ENCODE measurements at regions not wholly inside any gene's neighbourhood (a gene's known extent, or its start where the extent isn't known, plus 50 kb on each side); places are given as distances from the start of the nearest gene placed in this dataset.

- H3K4me3 ChIP-seq, result no peak overlapping the region
- no peaks in the 10 kb centered on the region for H3K79me2 ChIP-seq (replicated peaks; ENCODE audit: insufficient read depth)
- H3K4me1 ChIP-seq (ENCODE audit: insufficient read depth), result peaks cover 28% of the 10 kb centered on the region
- H3K27me3 ChIP-seq (ENCODE audit: insufficient read depth), result no peaks in the 10 kb centered on the region
- ATAC-seq (peak; percentile 51), DNase-seq (ENCODE audit: low spot score) (peak; percentile 19)
- no peak overlapping the region for H3K27ac ChIP-seq (ENCODE audit: low read depth)
- no peaks in the 10 kb centered on the region for H4K20me1 ChIP-seq (replicated peaks; ENCODE audit: insufficient read depth)
- H3K4me2 ChIP-seq, result no peak overlapping the region
- H3K27me3 Mint-ChIP-seq (ENCODE audit: insufficient read depth, low read depth, poor library complexity), result no peaks in the 10 kb centered on the region
- H3K36me3 Mint-ChIP-seq (ENCODE audit: low read depth), result 0 out of 3 replicates have a peak, but pooled peaks cover 12% of the 10 kb centered on the region
- TF ChIP-seq STAT1 (IDR thresholded peaks at IDR 0.05; ENCODE audit: unreplicated experiment), result no peak
- TF ChIP-seq JUNB (IDR thresholded peaks at IDR 0.05; ENCODE audit: unreplicated experiment), result no peak
- no peak for TF ChIP-seq CREB1 (CRISPR knock-in tag; IDR thresholded peaks at IDR 0.05; ENCODE audit: low read depth)
- TF ChIP-seq NANOG (IDR thresholded peaks at IDR 0.05; ENCODE audit: borderline replicate concordance), result no peak
- TF ChIP-seq ZNF331 (CRISPR knock-in tag; IDR thresholded peaks at IDR 0.05; ENCODE audit: low read depth), result no peak
- no peak for TF ChIP-seq EZH2phosphoT487 (IDR thresholded peaks at IDR 0.05; ENCODE audit: unreplicated experiment)
- no peak for TF ChIP-seq CTCF (conservative IDR thresholded peaks at IDR 0.05; ENCODE audit: low read depth in 2 of 2)
- TF ChIP-seq ZNF114 (CRISPR knock-in tag; IDR thresholded peaks at IDR 0.05), result no peak
- TF ChIP-seq EZH2 (IDR thresholded peaks at IDR 0.05; ENCODE audit: low read depth, unreplicated experiment), result no peak
- TF ChIP-seq, protein P1, sequence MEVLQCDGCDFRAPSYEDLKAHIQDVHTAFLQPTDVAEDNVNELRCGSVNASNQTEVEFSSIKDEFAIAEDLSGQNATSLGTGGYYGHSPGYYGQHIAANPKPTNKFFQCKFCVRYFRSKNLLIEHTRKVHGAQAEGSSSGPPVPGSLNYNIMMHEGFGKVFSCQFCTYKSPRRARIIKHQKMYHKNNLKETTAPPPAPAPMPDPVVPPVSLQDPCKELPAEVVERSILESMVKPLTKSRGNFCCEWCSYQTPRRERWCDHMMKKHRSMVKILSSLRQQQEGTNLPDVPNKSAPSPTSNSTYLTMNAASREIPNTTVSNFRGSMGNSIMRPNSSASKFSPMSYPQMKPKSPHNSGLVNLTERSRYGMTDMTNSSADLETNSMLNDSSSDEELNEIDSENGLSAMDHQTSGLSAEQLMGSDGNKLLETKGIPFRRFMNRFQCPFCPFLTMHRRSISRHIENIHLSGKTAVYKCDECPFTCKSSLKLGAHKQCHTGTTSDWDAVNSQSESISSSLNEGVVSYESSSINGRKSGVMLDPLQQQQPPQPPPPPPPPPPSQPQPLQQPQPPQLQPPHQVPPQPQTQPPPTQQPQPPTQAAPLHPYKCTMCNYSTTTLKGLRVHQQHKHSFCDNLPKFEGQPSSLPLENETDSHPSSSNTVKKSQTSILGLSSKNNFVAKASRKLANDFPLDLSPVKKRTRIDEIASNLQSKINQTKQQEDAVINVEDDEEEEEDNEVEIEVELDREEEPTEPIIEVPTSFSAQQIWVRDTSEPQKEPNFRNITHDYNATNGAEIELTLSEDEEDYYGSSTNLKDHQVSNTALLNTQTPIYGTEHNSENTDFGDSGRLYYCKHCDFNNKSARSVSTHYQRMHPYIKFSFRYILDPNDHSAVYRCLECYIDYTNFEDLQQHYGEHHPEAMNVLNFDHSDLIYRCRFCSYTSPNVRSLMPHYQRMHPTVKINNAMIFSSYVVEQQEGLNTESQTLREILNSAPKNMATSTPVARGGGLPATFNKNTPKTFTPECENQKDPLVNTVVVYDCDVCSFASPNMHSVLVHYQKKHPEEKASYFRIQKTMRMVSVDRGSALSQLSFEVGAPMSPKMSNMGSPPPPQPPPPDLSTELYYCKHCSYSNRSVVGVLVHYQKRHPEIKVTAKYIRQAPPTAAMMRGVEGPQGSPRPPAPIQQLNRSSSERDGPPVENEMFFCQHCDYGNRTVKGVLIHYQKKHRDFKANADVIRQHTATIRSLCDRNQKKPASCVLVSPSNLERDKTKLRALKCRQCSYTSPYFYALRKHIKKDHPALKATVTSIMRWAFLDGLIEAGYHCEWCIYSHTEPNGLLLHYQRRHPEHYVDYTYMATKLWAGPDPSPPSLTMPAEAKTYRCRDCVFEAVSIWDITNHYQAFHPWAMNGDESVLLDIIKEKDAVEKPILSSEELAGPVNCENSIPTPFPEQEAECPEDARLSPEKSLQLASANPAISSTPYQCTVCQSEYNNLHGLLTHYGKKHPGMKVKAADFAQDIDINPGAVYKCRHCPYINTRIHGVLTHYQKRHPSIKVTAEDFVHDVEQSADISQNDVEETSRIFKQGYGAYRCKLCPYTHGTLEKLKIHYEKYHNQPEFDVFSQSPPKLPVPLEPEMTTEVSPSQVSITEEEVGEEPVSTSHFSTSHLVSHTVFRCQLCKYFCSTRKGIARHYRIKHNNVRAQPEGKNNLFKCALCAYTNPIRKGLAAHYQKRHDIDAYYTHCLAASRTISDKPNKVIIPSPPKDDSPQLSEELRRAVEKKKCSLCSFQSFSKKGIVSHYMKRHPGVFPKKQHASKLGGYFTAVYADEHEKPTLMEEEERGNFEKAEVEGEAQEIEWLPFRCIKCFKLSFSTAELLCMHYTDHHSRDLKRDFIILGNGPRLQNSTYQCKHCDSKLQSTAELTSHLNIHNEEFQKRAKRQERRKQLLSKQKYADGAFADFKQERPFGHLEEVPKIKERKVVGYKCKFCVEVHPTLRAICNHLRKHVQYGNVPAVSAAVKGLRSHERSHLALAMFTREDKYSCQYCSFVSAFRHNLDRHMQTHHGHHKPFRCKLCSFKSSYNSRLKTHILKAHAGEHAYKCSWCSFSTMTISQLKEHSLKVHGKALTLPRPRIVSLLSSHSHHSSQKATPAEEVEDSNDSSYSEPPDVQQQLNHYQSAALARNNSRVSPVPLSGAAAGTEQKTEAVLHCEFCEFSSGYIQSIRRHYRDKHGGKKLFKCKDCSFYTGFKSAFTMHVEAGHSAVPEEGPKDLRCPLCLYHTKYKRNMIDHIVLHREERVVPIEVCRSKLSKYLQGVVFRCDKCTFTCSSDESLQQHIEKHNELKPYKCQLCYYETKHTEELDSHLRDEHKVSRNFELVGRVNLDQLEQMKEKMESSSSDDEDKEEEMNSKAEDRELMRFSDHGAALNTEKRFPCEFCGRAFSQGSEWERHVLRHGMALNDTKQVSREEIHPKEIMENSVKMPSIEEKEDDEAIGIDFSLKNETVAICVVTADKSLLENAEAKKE (CRISPR knock-in tag; IDR thresholded peaks at IDR 0.05), result no peak
- TF ChIP-seq POLR2AphosphoS5 (IDR thresholded peaks at IDR 0.05; ENCODE audit: low read depth), result no peak
- no peak for TF ChIP-seq ETS1 (IDR thresholded peaks at IDR 0.05)
- TF ChIP-seq, protein P2, sequence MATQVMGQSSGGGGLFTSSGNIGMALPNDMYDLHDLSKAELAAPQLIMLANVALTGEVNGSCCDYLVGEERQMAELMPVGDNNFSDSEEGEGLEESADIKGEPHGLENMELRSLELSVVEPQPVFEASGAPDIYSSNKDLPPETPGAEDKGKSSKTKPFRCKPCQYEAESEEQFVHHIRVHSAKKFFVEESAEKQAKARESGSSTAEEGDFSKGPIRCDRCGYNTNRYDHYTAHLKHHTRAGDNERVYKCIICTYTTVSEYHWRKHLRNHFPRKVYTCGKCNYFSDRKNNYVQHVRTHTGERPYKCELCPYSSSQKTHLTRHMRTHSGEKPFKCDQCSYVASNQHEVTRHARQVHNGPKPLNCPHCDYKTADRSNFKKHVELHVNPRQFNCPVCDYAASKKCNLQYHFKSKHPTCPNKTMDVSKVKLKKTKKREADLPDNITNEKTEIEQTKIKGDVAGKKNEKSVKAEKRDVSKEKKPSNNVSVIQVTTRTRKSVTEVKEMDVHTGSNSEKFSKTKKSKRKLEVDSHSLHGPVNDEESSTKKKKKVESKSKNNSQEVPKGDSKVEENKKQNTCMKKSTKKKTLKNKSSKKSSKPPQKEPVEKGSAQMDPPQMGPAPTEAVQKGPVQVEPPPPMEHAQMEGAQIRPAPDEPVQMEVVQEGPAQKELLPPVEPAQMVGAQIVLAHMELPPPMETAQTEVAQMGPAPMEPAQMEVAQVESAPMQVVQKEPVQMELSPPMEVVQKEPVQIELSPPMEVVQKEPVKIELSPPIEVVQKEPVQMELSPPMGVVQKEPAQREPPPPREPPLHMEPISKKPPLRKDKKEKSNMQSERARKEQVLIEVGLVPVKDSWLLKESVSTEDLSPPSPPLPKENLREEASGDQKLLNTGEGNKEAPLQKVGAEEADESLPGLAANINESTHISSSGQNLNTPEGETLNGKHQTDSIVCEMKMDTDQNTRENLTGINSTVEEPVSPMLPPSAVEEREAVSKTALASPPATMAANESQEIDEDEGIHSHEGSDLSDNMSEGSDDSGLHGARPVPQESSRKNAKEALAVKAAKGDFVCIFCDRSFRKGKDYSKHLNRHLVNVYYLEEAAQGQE (IDR thresholded peaks at IDR 0.05; ENCODE audit: unreplicated experiment), result no peak
- no peak overlapping the region for H3K27ac Mint-ChIP-seq
- H3K4me3 Mint-ChIP-seq, result no peak overlapping the region
- 0 out of 2 replicates have a peak, but pooled peaks cover 6% of the 10 kb centered on the region for H3K9me2 ChIP-seq (ENCODE audit: insufficient read depth)
- H3K36me3 ChIP-seq (ENCODE audit: insufficient read depth), result no peaks in the 10 kb centered on the region
- H3K4me1 Mint-ChIP-seq, result peaks cover 30% of the 10 kb centered on the region
- peaks cover 4% of the 10 kb centered on the region; the same call in 2 of the 3 replicates for H3K9me3 Mint-ChIP-seq
- H3F3A ChIP-seq (replicated peaks; ENCODE audit: low read depth), result no peaks in the 10 kb centered on the region
- no peak overlapping the region for H2AFZ ChIP-seq
These were observed 329.6 kb downstream of the EFNB2 start for GRCh38 chr13:106205871-106206270.

Data from GM23338 (cell line).